ENCODE measurements at regions not wholly inside any gene's neighbourhood (a gene's known extent, or its start where the extent isn't known, plus 50 kb on each side); places are given as distances from the start of the nearest gene placed in this dataset.

GRCh38 chr13:58247080-58247479 is 615.5 kb downstream of the PCDH17 start:
- TF ChIP-seq EZH2phosphoT487 (IDR thresholded peaks at IDR 0.05; ENCODE audit: borderline replicate concordance) (no peak), CTCF (conservative IDR thresholded peaks at IDR 0.05; ENCODE audit: low read length) (no peak)
